ENCODE measurements at regions not wholly inside any gene's neighbourhood (a gene's known extent, or its start where the extent isn't known, plus 50 kb on each side); places are given as distances from the start of the nearest gene placed in this dataset.
"Not testable (repeated sequence)": the region's sequence is repeated elsewhere in the genome, so short reads cannot be mapped to it uniquely, and the experiment has no call there.

DNA sequence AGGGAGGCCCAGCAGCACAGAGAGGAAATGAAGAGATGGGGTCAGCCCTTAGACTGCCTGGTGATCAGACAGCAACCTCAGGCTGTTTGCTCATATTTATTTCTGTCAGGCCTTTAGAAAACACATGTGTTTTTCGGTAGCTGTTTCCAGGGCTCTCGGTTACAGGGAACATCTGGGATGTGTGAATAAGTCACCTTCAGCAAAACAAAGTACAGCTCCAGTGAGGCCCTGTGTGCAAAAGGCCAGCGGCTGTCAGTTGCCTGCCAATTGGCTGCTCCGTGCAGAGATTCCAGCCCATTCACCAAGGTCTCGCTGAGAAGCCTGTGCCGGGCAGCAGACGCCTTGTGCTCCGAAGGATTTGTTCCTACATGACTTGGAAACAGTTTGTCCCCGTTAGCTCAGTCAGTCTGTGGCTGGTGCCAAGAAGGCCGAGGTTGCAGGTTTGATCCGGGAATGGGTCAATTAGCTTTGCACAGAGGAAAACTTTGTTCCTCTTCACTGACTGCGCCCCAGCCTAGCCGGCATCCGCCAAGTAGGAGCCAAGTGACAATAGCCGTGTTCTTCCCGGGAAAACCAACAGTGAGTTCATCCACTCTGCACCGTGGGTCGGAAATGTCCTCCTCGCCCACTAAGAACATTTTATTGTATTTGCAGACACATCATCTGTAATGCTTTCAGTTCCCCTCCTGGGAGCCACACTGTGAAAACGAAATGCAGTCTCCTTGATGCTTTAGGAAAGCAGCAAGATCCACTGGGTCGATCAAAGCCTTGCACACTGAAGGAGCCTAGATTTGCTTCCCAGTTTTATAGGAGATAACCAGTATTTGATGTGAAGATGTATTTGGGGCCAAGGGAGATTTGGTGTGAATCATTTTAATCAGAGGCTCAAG is 315.4 kb upstream of the CDYL start:
- peak; percentile 74 for DNase-seq (ENCODE audit: low read depth)

DNA sequence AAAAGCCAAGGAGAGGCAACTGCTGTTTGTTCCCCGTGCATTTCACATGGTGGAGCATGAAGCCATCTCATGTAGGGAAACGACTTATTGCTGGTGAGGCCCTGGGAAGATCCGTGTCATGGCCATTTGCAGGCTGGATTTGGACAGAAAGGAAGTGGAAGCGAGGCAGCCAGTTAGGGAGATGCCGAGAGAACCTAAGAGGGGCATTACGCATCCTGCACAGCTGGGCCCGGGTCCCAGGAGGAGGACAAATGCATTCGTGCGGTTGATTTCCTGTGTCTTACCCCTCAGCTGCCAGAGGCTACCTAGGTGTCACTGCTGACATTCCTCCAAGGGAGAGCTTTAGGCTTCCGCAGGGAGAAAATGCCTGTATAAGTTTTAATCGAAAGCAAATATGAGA is 316.2 kb upstream of the CDYL start:
- DNase-seq (ENCODE audit: low read depth): no peak

DNA sequence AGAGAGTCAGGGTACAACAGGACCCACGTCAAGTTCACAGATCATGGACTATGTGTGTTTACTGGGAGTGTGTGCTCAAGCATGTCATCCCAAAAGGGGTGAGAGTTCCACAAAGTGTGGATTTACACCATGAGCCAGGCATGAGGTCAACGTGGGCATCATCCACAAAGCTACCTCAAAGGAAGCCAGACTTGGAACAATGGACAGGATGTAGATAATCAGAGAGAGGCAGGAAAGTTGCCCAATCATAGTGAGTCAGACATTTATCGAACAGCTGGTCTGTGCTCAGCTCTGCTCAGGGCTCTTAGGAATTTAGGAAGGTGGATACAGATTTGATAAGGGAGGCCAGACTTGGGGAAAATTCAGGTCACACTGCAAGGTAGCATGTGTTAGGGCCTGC is 317.2 kb upstream of the CDYL start:
- no peak for DNase-seq (ENCODE audit: low read depth)

DNA sequence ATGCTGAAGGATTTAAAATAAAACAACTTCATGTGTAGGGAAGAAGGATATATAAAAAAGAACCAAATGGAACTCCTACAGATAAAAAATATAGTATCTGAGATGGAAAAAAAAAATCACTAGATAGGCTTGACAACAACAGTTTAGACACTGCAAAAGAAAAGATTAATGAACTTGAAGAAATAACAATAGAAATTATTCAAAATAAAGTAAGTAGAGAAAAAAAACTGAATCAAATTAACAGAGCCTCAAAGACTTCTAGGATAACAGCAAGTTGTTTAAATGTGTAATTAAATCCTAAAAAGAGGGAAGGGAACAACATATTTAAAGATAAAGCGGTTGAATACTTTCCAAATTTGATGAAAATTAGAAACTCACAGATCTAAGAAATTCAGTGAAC is 316.3 kb upstream of the ECI2 start:
- no peak for DNase-seq (ENCODE audit: low read depth)

DNA sequence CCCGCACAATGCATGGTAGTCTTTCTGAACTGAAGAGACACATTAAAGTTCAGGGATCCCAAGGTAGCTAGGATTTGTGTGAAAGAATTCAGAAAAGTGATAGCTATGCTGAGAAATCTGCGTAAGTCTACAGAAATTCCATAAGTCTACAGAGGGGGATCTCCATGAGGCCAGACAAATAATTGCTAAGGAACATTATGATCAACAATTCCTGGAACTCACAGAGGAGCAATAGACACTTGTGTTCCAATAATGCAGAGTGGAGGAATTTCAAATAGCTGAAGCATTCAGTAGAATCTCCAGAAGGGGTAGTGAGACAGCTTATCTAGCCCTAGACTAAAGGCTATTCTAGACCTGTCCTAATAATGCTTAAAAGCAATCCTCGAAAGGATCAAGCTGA is 315.7 kb upstream of the ECI2 start:
- no peak for DNase-seq (ENCODE audit: low read depth)

DNA sequence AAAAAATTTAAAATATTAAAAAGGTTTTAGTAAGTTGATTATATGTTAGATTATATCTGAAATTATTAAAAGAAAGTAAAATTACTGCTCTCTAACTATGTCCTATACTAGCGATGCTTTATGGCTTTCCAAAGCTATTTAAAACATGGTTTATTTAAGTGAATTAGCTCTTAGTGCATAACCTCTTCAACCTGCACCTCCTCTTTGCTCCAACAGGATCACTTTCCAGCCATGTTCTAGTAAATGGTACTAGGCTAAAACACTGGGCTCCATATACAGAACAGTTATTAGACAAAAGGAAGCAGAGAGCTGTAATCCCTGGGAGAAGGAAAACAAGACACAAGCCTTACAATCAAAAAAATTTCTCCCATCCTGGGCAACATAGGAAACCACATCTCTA is 314.9 kb upstream of the ECI2 start:
- DNase-seq (ENCODE audit: low read depth): no peak

DNA sequence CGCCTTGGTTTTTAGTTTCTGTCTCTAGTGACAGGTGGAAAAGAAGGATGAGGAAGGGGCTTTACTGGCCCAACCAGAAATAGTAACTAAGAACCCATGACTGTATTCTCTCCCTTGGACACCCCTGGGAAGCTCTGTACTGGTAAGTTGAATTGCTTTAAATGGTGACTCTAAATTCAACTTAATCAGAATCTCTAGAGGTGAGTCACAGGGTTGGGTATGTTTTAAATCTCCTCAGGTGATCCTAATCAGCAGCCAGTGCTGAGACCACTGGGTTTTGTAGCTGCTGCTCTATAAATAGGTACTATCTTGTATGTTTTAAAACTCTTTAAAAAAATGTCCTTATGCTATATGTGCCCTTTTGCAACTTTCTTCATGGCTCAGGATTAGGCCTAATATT is 314.0 kb upstream of the ECI2 start:
- DNase-seq (ENCODE audit: low read depth): no peak

DNA sequence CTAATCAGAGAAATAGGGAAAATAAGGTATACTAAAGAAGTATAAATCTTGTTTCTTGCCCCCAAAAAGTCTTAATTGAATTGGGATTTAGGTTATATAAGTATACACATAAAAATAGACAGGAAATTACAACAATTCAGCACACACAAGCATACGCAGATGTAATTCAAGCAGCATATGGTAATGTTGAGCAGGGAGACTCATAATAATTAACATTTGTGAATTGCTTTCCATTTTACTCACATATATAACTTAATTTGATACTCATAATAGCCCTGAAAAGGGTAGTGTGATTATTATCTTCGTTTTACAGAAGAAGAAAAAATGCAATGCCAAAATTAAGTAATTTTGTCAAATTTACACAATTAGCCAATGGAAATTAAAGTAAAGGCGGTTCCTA is 313.5 kb upstream of the ECI2 start:
- DNase-seq (ENCODE audit: low read depth): no peak

DNA sequence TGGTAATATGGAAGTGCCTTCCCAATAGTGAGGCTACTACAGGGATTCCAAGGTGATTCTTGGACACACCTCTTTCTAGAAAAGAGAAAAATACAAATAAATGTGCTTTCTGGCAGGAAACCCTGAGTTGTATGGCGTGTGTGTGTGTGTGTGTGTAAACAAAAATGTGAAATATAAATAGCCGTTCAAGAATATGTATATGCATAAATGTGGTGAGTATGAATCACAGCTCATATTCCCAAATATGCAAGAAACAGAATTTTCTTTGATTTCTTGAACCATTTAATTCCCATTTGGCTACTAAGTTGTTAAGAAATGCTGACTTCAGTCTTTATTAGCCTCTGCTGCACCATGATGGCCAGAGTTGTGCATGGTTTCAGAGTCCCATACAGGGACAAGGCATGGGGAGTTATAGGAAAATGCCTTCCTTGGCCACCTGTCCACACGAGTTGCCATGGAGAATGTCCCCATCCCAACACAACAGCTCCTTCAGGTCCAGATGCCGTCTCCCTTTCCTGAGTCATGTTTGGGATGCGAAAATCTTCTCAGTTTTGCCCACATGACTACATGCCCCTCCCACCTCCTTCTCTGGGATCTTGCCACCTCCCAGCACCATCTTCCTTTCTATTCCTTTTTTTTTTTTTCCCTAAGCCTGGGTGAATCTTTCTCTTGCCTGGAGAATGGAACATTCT is 312.4 kb upstream of the ECI2 start:
- no peak for DNase-seq (ENCODE audit: low read depth)

DNA sequence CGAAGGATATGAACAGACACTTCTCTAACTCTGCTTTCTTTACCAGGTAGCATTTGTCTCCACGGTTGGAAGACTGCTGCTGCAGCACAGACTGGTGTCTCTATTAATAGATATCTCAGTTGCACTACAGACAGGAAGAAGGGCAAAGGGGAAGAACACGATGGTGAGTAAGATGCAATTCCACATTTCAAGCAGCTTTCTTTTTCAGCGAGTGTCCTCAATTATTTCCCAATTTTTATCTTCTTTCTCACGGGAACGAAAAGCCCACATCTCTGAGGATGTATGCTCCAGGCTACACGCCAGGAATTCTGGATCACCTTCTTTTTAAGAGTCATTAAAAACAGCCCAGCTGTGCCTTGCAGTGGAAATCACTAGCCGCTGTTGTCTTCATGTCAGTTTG is 311.6 kb upstream of the ECI2 start:
- no peak for DNase-seq (ENCODE audit: low read depth)

DNA sequence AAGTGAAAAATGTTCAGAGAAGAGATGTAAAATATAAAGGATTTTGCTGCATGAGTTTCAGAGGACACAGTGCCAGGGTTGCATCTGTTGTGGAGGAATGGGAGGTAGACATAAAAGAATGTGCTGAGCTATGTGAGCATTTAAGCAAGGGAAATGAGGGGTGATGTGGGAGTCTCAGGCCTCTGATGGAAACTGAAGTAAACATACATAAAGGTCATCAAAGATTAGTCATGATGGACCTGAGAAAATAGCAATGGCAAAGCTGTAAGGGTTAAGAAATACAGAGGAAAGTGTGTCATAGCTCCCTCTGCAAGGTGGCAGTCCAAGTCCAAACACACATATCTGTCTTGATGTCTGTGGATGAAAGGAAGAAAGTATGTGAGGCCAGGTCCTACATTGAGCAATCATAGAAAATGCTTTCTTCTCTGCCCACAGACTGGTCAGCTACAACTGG is 306.6 kb upstream of the ECI2 start:
- DNase-seq (ENCODE audit: low read depth): no peak

DNA sequence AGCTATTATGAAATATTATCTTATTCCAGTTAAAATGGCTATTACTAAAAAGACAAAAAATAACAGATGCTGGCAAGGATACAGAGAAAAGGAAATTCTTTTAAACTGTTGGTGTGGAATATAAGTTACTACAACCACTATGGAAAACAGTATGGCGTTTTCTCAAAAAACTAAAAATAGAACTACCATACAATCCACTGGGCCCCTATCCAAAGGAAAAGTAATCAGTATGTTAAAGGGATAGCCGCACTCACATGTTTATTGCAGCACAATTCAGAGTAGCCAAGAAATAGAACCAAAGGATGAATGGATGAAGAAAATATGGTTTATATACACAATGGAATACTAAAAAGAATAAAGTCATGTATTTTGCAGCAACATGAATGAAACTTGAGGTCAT is 303.8 kb upstream of the ECI2 start:
- DNase-seq (ENCODE audit: low read depth): no peak

DNA sequence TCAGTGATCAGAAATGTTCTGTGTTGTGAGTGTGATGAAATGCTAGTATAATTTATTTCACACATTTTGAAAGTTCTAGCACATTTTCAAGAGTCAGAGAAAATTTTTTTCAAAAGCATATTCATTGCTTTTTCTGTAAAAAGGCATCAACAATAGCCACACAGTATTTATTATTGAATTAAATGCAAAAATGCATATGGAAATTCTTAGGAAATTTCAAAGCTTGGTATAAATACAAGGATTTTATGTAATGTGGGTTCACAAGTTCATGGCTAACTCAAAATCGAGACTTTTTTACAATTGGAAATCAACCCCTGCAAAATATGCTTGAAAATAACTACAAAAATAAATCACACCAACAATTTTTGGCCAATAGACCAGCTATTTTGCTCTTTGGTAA is 302.0 kb upstream of the ECI2 start:
- peak; percentile 16 for DNase-seq (ENCODE audit: low read depth)

DNA sequence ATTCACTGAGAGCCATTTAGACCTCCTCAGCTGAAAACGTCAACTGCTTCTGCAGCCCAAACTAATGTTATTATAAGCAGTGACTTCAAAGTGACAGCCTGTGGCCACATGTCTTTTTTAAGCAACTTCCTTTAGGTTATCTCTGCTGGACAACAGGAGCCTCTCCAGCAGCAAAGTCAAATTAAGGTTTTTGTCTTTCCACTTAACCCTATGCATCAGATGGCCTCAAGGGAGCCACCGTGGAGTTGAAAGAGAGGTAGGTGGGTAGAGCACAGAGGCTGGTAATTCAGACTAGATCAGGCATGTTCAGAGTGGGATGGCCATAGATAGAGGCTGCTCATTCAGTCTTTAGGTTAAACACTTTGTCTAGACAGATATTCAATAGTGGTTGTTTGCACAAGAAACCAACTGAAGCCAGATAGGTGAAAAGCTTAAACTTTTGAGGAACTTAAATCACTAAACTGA is 300.6 kb upstream of the ECI2 start:
- no peak for DNase-seq (ENCODE audit: low read depth)

DNA sequence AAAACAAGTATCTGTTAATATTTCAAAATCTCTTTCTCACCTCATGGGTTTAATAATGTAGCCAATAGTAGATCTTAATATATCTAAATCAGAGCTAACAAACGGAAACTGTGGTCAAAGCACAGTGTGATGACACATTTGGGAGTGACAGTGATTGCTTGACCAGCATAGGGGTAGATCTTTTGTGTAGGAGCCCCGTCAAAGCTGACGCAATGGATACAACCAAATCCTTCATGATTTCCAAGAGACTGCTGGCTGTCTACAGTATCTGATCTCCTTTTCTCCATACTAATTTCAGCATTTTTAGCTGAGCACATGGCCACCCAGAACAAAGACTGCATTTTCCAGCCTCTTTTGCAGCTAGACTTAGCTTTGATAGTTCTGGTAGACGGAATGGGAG is 299.3 kb upstream of the ECI2 start:
- no peak for DNase-seq (ENCODE audit: low read depth)

DNA sequence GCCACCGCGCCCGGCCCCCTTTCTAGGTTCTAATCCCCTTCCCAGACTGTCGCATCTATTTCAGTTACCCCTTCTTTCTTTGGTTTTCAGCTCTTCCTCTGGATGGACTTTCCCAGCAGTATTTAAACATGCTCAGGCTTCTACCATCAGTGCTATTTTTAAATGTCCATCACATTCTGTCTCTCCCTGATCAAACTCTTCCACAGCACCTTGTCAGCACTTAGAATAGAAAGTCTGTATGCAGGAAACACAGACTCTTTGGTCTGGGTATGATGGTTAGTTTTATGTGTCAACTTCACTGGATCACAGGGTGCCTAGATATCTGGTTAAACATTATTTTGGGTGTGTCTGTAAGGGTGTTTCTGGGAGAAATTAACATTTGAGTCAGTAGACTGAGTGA is 297.8 kb upstream of the ECI2 start:
- DNase-seq (ENCODE audit: low read depth): no peak

DNA sequence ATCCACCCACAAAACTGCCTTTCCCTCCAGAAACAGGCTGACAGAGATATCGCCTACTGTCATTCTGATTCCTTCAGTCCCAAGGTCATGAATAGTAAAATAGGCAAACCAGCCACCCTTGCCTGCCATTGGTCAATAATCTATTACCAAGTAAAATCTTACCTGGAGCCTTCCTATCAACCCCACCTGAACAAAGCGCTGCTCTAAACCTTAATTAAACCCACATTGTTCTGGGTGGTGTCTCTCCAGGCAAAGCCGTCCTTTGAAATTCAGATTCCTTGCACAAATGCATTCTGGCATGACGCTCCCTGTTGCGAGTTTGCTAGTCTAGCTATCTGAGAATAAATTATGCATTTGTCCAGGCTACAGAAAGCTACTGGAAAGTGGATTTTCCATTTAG is 291.6 kb upstream of the ECI2 start:
- no peak for DNase-seq (ENCODE audit: low read depth)

DNA sequence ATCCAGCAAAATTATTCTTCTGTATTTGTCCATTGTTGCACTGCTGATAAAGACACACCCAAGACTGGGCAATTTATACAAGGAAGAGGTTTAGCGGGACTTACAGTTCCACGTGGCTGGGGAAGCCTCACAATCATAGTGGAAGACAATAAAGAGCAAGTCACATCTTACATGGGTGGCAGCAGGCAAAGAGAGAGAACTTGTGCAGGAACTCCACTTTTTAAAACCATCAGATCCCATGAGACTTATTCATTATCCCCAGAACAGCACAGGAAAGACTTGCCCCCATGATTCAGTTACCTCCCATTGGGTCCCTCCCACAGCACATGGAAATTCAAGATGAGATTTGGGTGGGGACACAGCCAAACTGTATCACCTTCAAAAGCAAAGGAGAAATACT is 286.5 kb upstream of the ECI2 start:
- DNase-seq (ENCODE audit: low read depth): no peak

DNA sequence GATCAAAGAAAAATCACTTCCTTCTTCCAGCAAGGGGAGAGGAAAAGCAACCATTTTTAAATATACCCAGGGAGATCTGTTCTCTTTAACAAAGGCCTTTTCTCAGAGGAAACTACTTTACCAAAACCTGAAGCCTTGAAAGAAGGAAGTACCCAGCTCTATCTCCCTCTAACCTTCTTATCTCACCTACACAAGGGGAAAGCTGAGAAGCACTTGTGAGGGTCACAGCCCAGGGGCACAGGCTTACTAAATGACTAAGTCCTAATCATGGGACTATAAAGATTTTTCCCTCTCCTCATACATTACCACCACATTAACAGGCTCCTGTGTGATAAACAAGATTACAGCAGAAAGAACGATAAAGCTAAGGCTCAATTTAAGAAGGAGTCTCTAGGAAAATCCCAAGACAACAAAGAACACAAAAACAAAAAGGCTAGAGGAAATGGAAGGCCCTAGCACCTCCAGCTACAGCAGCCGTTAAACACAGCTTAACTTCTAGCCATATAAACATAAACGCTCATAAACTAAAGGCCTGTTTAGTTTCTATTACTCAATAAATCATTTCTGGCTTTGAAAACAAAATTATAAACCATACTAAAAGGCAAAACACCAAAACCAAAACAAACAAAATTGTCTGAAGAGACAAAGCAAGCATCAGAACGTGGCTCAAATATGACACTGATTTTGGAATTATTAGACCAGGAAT is 284.9 kb upstream of the ECI2 start:
- DNase-seq (ENCODE audit: low read depth): no peak

DNA sequence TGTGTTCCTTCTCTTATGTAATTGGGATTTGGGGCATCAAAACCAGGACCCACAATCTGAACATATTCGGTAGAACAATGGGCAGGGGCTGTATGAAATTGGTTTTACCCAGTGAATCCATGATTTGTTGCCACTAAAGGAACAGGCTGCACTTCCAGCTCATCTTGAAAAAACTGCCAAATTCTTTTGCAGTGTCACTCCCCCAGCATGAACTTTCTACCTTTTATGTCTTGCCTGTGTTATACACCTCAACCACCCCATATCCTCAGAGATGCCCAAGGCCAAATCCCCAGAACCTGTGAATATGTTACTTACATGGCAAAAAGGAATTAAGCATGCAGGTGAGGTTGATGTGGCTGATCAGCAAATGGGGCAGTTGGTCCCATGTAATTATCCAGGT is 280.2 kb upstream of the ECI2 start:
- no peak for DNase-seq (ENCODE audit: low read depth)

DNA sequence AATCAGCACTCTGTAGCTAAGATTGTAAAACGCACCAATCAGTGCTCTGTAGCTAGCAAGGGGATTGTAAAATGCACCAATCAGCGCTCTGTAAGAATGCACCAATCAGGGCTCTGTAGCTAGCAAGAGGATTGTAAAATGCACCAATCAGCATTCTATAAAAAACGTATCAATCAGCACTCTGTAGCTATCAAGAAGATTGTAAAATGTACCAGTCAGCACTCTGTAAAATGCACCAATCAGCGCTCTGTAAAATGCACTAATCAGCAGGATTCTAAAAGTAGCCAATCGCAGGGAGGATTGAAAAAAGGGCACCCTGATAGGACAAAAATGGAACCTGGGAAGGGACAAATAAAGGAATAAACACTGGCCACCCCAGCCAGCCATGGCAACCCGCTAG is 278.7 kb upstream of the ECI2 start:
- DNase-seq (ENCODE audit: low read depth): not testable (repeated sequence)

DNA sequence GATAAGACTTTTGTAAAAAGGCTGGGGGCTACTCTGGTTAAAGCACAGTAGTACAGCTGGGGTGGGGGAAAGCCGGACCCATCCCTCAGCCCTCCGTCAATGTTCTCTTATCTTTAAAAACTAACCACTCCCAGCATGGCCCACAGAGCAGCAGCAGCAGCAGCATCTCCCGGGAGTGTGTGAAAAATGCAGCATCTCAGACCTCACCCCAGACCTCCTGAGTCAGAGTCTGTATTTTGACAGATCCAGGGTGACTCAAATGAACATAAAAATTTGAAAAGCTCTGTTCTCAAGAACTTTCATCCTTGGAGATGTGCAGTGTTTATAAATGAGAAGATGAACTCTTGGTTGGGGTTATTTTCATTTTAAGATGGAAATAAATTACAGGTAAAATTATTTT is 277.7 kb upstream of the ECI2 start:
- DNase-seq (ENCODE audit: low read depth): no peak

DNA sequence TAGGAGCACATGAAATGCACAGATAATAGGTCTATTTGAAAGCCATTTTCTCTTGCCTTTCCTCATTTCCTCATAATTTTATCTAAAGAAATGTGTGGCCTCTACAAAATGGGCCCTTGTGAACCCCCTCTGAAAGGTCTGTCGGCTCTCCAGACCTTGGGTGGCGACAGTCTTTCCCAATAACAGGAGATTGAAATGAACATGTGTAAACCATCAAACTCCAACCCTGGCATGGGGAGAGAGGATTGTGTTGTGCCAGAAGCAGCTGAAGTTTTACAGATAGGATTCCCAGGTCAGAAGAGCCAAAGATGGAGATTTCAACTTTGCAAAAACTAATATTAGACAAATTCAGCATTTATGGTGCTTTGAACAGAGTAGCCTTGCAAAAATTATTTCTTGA is 277.1 kb upstream of the ECI2 start:
- DNase-seq (ENCODE audit: low read depth): no peak

All from forelimb muscle (tissue), 1 donor.